HG02678 (cell line): ENCODE measurements at regions not wholly inside any gene's neighbourhood (a gene's known extent, or its start where the extent isn't known, plus 50 kb on each side); places are given as distances from the start of the nearest gene placed in this dataset.

Experiments
- ATAC-seq: cut with Tn5 transposase; IDR thresholded peaks from one replicate; pipeline ENCODE4 v1.9.1; 2021; ENCODE audit warnings: mild to moderate bottlenecking, moderate library complexity; ENCODE audit not compliant: unreplicated experiment

- no peak for ATAC-seq
Observed at GRCh38 chr5:18985171-18985758, 1002.7 kb downstream of the CDH18 start.

GRCh38 chr5:18987101-18987500 is 1000.9 kb downstream of the CDH18 start:
- no peak for ATAC-seq

GRCh38 chr5:18990852-18991251 is 997.1 kb downstream of the CDH18 start:
- ATAC-seq = no peak

GRCh38 chr5:18992264-18992663 is 995.7 kb downstream of the CDH18 start:
- no peak for ATAC-seq

GRCh38 chr5:18999478-18999877 is 988.5 kb downstream of the CDH18 start:
- no peak for ATAC-seq

- no peak for ATAC-seq
Observed at GRCh38 chr5:19001054-19001453, 986.9 kb downstream of the CDH18 start.

GRCh38 chr5:19001539-19001938 is 986.5 kb downstream of the CDH18 start:
- ATAC-seq = no peak

GRCh38 chr5:19002111-19002510 is 985.9 kb downstream of the CDH18 start:
- ATAC-seq = no peak

GRCh38 chr5:19018822-19019221 is 969.2 kb downstream of the CDH18 start:
- no peak for ATAC-seq

GRCh38 chr5:19031491-19031890 is 956.5 kb downstream of the CDH18 start:
- ATAC-seq = no peak

GRCh38 chr5:19035816-19036215 is 952.2 kb downstream of the CDH18 start:
- ATAC-seq = no peak

- no peak for ATAC-seq
Observed at GRCh38 chr5:19042106-19042505, 945.9 kb downstream of the CDH18 start.

GRCh38 chr5:19044311-19044710 is 943.7 kb downstream of the CDH18 start:
- ATAC-seq = no peak

- no peak for ATAC-seq
Observed at GRCh38 chr5:19044931-19045695, 942.9 kb downstream of the CDH18 start.

GRCh38 chr5:19047277-19047676 is 940.7 kb downstream of the CDH18 start:
- ATAC-seq = no peak

GRCh38 chr5:19048726-19049125 is 939.3 kb downstream of the CDH18 start:
- ATAC-seq = no peak

- ATAC-seq = no peak
Observed at GRCh38 chr5:19058216-19058615, 929.8 kb downstream of the CDH18 start.

- no peak for ATAC-seq
Observed at GRCh38 chr5:19064094-19064493, 923.9 kb downstream of the CDH18 start.

- ATAC-seq = no peak
Observed at GRCh38 chr5:19067741-19068140, 920.3 kb downstream of the CDH18 start.

GRCh38 chr5:19098434-19098833 is 889.6 kb downstream of the CDH18 start:
- ATAC-seq = no peak

- ATAC-seq = no peak
Observed at GRCh38 chr5:19099195-19099594, 888.8 kb downstream of the CDH18 start.

- ATAC-seq = no peak
Observed at GRCh38 chr5:19104948-19105347, 883.1 kb downstream of the CDH18 start.

GRCh38 chr5:19122923-19123322 is 865.1 kb downstream of the CDH18 start:
- ATAC-seq = no peak
